HG02885 (cell line): ENCODE measurements at regions not wholly inside any gene's neighbourhood (a gene's known extent, or its start where the extent isn't known, plus 50 kb on each side); places are given as distances from the start of the nearest gene placed in this dataset.
"Not testable (repeated sequence)": the region's sequence is repeated elsewhere in the genome, so short reads cannot be mapped to it uniquely, and the experiment has no call there.

Experiments
- ATAC-seq: cut with Tn5 transposase; IDR thresholded peaks from one replicate; pipeline ENCODE4 v1.9.1; 2021; ENCODE audit warnings: mild to moderate bottlenecking; ENCODE audit not compliant: unreplicated experiment, poor library complexity

GRCh38 chr13:74280093-74280794, 146.0 kb upstream of the KLF12 start:
- ATAC-seq, result no peak

DNA sequence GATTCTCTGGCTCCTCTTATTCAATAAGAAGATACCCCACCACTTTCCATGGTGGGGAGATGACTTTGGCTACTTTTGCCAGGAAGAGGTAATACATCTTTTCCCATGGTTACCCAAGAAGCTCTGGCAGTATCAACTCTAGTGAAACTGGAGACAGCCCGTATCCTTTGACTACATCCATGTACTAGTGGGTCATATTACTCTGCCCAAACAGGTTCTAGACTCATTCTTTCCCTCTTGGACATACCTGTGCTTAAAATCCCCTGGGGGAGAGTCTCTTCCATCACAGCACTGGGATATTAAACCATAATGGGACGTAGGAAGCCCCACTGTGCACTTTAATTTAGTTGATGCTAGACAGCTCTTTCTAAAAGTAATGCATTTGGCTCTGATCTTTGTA, 144.7 kb upstream of the KLF12 start:
- no peak for ATAC-seq

- no peak for ATAC-seq
Observed at GRCh38 chr13:74274916-74275315, 140.7 kb upstream of the KLF12 start.

- ATAC-seq, result no peak
Observed at GRCh38 chr13:74273581-74273980, 139.4 kb upstream of the KLF12 start.

DNA sequence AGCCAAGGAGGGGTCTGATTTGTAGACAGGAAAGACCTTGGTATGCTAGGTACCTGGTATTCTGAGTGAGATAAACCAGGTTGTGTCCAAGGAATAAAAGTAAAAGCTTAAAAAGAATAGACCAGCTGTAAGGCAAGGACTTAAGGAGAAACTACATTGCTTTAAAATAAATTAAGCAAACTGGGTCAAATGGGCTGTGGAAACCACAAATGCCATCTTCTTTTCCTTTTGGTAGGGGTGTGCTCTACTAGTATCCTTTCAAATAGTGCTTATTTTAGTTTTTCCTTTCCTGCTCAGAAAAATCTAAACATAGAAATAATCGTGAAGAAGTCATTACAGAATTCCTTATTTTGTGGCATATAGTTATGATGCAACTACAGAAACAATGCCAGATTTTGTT, 138.6 kb upstream of the KLF12 start:
- no peak for ATAC-seq

- ATAC-seq, result no peak
Observed at GRCh38 chr13:74270018-74270417, 135.8 kb upstream of the KLF12 start.

GRCh38 chr13:74266861-74267260, 132.7 kb upstream of the KLF12 start:
- ATAC-seq, result no peak

- ATAC-seq, result no peak
Observed at GRCh38 chr13:74266309-74266708, 132.1 kb upstream of the KLF12 start.

DNA sequence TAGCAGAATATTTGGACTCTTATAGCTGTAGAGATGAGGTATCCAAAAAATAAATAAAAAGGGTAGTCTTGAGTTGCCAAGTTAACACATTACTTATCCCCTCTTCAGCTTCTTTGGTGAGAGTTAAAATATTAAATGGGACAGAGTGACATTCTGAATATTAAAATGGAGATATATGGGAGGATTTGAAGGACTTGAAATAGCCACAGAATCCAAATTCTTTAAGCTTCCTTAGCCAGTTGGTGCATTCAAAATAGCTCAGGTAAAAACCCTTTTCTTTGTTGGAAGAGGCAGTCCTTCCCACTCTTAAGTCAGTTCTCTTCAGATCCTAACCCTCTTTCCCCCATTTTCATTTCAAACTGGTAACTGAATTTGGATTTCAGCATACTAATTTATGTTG, 130.1 kb upstream of the KLF12 start:
- no peak for ATAC-seq

DNA sequence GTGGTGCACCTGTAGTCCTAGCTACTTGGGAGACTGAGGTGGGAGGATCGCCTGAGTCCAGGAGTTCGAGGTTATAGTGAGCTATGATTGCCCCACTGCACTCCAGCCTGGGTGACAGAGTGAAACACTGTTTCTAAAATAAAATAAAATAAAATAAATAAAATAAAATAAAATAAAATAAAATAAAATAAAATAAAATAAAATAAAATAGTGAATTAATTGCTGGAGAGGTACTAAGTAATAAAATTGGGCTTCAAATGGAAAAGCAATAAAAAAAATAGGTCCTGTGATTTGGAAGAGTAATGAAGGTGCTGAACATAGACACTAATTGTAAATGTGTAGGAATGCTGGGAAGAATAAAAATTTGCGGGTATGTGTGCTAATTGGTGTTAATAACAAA, 126.2 kb upstream of the KLF12 start:
- not testable (repeated sequence) for ATAC-seq

DNA sequence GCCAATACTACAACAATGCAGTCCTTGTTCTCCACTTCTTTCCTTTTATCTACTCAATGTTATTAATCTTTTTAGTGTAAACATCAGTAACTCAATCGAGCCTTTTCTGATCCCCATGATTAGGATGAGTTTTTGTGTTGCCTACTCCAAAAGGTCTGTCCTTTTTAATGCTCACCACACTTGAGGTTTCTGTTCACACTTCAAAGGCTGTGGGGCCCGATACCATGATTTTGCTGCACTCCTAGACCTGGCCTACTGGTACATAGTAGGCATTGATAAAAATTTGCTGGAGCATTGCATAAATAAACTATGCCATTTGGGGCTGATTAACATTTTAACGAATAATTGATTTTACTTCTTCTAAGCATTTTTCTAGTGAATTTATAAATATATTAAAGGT, 125.4 kb upstream of the KLF12 start:
- ATAC-seq, result no peak

- no peak for ATAC-seq
Observed at GRCh38 chr13:74258961-74259360, 124.8 kb upstream of the KLF12 start.

GRCh38 chr13:74256969-74257368, 122.8 kb upstream of the KLF12 start:
- ATAC-seq, result no peak

GRCh38 chr13:74253161-74253560, 119.0 kb upstream of the KLF12 start:
- no peak for ATAC-seq

- no peak for ATAC-seq
Observed at GRCh38 chr13:74251778-74252519, 117.7 kb upstream of the KLF12 start.

DNA sequence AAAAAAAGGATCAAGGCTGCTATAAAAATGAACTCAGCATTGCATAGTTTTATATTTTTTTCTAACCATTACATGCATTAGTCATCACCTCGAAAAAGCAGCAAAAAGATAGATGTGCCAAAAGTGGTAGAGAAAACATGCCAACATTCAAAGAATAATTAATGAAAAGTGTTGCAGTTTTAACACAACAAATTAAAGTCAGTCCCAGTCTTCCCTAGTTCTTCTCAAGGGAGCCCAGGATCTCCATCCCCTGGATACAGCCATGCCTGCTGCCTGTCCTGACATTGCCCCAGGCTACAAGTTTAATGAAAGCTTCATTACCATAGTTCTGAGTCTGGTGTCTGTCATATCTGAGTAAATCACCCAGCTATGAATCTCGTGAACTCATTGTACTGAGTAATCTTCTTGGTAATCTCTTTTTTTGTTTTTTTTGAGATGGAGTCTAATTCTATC, 116.6 kb upstream of the KLF12 start:
- no peak for ATAC-seq

DNA sequence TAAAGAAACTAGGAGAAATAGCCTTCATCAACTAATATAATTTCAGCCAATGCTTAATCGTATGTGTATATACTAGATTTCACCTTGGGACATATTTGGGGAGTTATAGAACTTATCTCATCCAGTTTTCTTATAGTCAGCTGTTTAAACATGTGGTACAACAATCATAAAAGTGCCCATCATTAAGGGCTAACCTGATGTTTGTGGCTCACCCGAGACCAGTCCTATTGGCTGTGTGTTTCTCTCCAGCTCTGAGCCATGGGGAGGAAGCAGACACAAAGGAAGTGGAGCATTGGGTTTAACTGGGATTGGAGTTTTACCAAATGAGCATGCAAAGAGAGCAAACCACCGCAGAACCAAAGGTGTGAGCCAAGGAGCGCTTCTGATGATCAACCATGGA, 114.3 kb upstream of the KLF12 start:
- no peak for ATAC-seq

DNA sequence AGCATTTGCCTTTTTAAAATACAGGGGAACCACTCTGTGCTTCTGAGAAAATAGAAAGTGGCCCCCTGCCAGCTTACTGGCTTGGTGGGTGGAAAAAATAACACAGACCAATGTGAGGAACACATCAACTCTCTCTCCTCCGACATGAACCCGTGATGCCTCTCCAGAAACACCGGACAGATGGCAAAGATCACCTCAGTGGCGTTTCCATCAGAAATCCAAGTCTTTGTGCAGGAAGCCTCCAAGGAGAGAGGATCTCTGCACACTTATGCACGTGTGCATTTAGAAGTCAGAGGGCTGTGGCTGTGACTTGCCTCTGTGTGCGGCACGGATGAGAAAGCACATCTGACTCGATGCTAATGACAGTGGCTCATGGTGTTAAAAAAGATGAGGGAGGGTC, 112.3 kb upstream of the KLF12 start:
- no peak for ATAC-seq

DNA sequence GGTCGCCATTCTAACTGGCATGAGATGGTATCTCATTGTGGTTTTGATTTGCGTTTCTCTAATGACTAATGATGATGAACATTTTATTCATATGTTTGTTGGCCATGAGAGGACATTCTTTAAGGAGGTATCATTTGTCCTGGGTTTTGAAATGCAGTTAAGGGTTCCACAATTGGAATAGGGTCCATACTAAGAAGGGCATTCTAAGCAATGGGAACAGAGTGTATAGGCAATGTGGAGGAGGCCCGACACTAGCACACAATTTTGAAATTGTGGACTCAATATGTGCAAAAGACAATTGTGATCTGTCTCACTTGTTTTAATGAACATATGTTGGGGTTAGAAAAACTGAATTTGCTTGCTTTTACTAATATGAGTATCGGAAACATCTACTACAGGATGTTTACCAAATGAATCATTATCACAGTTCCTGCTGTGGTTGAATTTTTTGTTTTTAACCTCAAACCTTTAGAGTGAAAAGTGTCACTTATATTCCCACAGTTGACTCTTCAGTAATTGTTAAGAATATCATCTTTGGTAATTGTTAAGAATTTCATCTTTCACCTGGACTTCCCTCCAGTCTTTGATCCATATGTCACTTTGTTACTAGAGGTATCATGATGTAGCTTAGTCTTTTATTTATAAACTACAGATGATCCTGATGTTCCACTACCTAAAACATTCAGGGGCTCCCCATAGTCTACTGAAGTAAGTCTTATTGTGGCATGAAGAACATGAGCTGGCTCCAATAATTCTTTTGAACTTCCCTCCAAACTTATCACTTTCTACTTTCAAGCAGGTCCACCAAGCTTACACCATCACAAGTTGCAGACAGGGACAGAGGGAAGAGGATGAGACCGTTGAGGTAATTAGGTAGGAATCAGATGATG, 109.7 kb upstream of the KLF12 start:
- no peak for ATAC-seq

DNA sequence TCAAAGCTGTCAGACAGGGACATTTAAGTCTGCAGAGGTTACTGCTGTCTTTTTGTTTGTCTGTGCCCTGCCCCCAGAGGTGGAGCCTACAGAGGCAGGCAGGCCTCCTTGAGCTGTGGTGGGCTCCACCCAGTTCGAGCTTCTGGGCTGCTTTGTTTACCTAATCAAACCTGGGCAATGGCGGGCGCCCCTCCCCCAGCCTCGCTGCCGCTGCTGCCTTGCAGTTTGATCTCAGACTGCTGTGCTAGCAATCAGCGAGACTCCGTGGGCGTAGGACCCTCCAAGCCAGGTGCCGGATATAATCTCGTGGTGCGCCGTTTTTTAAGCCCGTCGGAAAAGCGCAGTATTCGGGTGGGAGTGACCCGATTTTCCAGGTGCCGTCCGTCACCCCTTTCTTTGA, 107.1 kb upstream of the KLF12 start:
- ATAC-seq, result not testable (repeated sequence)

GRCh38 chr13:74230984-74231501, 96.8 kb upstream of the KLF12 start:
- ATAC-seq, result no peak
